Central memory CD4-positive, alpha-beta T cell (primary cell): ENCODE measurements at regions not wholly inside any gene's neighbourhood (a gene's known extent, or its start where the extent isn't known, plus 50 kb on each side); places are given as distances from the start of the nearest gene placed in this dataset.
"Not testable (repeated sequence)": the region's sequence is repeated elsewhere in the genome, so short reads cannot be mapped to it uniquely, and the experiment has no call there.

Source experiments
- DNase-seq: peaks from one replicate; pipeline ENCODE4 v3.0.0; 2022

GRCh38 chr11:103812680-103813079 lies 223.8 kb upstream of the DDI1 start:
- no peak for DNase-seq

DNA sequence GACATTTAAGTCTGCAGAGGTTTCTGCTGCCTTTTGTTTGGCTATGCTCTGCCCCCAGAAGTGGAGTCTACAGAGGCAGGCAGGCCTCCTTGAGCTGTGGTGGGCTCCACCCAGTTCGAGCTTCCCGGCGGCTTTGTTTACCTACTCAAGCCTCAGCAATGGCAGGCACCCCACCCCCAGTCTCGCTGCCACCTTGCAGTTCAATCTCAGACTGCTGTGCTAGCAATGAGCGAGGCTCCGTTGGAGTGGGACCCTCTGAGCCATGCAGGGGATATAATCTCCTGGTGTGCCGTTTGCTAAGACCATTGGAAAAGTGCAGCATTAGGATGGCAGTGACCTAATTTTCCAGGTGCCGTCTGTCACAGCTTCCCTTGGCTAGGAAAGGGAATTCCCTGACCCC lies 216.1 kb upstream of the DDI1 start:
- not testable (repeated sequence) for DNase-seq

- DNase-seq, result no peak
These were observed 212.3 kb upstream of the DDI1 start for GRCh38 chr11:103824116-103824515.

DNA sequence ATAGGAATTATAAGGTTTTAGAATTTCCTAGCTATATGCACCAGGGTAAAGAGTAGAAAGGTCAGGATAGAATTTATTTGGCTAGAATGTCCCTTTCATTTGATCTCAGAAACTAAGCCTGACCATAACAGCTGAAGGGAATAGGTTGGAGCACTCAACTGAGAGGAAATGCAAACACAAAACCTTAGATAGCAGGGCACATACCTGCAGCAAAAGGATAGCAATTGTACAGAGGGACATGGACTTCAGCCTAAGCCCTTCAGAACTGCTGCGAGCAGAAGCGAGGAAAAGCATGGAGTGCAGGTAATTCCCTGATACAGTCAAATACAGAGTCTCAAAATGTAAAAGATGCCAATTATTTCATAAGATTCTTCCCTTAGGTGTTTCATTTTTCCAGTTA lies 211.0 kb upstream of the DDI1 start:
- DNase-seq, result no peak

DNA sequence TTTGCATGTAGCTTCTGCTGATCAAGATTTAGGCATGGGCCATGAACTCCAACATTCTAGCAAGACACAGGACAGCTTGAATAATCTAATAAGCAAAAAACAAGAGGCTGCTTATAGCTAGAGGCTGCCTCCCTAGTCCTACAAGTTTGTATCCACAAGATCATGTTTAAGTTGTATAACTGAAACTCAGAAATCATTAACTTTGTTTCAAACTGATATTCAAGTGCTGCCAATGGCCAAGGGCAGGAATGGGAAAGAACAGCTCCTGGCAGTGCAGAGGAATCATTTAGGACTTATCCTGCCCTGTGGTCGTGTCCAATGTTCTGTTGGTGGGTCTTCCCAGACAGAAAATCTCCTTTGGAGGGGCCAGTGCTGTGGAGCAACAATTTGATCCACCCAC lies 209.6 kb upstream of the DDI1 start:
- no peak for DNase-seq

GRCh38 chr11:103829596-103829995 lies 206.8 kb upstream of the DDI1 start:
- no peak for DNase-seq

- no peak for DNase-seq
These were observed 206.2 kb upstream of the DDI1 start for GRCh38 chr11:103830205-103830604.

DNA sequence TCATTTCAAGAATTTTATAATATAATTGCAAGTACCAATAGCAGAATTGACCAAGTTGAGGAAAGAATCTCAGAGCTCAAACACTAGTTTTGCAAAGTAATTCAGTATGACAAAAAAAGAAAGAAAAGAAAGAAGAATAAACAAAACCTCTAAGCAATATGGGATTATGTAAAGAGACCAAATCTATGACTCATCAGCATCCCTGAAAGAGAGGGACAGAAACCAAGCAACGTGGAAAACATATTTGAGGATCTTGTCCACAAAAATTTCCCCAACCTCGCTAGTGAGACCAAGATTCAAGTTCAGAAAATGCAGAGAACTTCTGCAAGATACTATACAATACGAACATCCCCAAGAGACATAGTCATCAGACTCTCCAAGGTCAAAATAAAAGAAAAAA lies 203.7 kb upstream of the DDI1 start:
- DNase-seq, result no peak

DNA sequence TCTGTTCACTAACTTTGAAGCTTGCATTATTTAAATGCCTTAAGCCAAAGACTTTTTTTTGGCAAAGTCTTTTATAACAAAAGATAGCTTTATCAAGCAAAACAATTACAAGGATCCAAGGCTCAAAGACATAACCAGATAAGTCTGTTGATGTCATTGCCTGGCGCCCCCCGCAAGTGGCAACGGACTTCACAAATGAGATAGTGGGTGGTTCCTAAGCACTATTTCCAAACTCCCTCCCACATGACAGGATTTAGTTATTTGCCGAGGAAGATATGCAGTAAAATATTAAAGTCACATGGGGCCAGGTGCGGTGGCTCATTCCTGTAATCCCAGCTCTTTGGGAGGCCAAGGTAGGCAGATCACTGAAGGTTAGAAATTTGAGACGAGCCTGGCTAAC lies 194.2 kb upstream of the DDI1 start:
- no peak for DNase-seq

- DNase-seq, result no peak
These were observed 193.6 kb upstream of the DDI1 start for GRCh38 chr11:103842795-103843194.

DNA sequence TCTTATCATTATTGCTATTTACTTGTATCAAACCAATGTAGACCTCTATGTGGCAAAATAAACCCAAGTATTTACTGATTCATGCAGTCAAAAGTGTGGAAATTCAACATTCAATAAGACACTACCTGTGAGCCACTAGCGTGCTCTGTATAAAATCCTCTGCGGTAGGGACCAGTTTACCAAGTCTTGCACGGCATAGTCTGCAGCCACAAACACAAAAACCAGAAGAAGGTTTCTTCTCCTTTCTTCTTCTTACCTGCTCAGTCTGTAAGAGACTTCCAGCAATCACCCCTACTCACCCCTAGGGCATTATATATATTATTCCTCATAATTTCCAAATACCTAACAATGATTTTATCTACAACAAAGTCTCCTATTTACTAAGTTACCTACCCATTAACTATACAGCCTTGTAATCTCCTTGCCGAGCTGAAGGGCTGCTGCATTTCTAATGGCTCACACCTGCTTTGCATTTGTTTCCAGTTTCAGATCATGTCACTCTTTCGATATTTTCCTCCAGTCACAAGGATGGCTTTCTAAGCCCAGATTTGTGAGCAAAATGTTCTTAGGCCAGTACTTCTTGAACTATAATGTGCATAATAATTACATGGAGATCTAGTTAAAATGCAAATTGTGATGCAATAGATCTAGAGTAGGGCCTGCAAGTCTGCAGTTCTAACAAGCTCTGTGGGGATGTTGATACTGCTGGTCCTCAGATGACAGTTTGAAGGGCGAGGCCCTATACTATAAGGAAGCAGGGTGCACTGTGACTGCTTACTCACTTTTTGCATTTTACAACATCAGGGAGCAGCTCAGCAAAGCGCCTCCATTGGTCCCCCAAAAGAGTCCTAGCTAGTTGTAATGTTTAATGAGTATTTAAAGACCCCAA lies 191.9 kb upstream of the DDI1 start:
- DNase-seq, result no peak

DNA sequence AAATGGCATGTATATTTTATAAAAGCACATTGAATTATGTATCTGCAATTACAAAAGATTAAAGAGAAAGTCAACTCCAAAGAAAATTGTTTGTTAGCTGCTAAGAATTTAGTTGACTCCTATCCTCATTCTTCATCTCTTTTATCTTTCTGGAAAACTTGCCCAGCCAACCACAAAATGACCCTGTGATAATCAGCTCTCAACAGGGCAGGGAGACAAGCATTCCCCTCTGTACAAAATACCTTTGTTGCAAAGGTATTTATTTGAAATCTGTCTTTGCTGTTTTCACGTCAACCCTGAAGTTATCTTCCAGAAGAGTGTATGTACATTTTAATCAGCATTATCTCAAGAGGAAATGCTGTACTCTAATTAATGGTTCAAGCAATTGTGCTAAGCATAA lies 191.1 kb upstream of the DDI1 start:
- DNase-seq, result no peak

DNA sequence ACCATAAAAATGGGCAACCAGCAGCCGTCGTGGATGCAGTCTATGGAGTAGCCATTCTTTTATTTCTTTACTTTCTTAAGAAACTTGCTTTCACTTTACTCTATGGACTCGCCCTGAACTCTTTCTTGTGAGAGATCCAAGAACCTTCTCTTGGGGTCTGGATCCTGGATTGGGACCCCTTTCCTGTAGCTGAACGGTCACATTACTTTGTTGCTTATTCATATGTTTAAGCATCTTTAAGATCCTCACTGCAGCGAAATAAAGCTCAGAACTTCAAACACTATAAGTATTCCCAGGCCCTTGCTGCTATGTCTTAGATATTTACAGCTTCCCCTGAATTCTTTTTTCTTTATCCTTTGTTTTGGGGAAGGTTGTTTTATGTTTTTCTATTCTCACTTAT lies 187.8 kb upstream of the DDI1 start:
- no peak for DNase-seq

DNA sequence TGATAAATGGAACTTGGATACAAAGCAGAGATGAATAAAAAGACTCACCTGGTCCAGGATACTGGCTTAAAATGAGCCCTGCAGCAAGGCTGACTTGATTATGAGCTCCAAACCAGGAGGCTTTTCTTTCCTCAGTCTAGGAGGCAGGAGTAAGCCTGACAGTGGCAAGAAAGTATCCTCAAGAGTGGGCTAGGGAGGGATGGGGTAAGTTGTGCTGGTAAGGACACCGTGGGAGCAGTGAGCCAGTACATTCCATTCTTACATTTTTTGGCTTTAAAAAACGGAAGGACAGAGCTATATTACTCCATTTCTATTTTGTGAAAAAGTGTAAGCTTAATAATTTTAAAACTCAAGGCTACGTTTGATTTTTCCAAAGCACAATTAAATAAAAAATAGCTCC lies 187.1 kb upstream of the DDI1 start:
- no peak for DNase-seq

DNA sequence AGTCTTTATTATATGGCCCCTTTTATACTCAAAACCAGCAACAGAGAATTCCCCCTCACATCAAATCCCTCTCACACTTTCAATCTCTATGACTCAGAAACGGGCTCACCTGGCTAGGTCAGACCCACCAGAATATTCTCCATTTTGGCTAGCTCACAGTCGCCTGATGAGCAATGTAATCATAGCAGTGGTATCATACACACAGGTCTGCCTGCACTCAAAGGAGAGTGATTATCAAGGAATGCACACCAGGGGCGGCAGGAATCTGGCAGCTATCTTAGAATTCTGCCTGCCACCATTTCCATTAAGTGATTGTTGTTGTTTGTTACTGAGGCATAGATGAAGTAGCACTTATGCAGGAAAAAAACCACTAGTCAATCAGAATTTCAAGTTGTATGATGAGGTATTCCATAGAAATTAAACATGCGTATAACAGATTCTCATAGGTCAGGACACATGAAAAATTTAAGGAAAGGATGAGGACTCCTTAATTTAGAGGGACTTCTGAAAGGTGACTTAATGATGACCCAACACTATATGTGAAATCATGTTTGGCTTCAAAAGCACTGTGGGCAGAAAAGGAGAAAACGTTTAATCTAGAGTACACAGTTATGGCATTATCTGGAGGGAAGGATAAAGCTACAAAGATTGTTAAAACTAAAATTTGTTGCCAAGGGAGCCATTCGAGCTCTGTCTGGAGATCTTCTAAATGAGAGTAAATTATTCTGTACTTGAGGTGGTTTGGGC lies 185.8 kb upstream of the DDI1 start:
- no peak for DNase-seq

GRCh38 chr11:103851166-103851651 lies 185.2 kb upstream of the DDI1 start:
- no peak for DNase-seq
